ENCODE measurements at regions not wholly inside any gene's neighbourhood (a gene's known extent, or its start where the extent isn't known, plus 50 kb on each side); places are given as distances from the start of the nearest gene placed in this dataset.
"Not testable (repeated sequence)": the region's sequence is repeated elsewhere in the genome, so short reads cannot be mapped to it uniquely, and the experiment has no call there.

- H3K4me1 ChIP-seq (ENCODE audit: insufficient read depth, insufficient read length): no peaks in the 10 kb centered on the region
- no peaks in the 10 kb centered on the region for H3K27me3 ChIP-seq (ENCODE audit: insufficient read depth, insufficient read length)
- no peak overlapping the region for H3K9ac ChIP-seq (ENCODE audit: insufficient read length, low read depth)
- H3K9me3 ChIP-seq (ENCODE audit: insufficient read depth, low read length): no peaks in the 10 kb centered on the region
- TF ChIP-seq YY1 (IDR thresholded peaks at IDR 0.05; ENCODE audit: insufficient read depth, insufficient read length): no peak
- no peak for TF ChIP-seq ZNF274 (IDR thresholded peaks at IDR 0.05; ENCODE audit: low read depth, low read length)
- TF ChIP-seq SUZ12 (IDR thresholded peaks at IDR 0.05; ENCODE audit: extremely low read depth, insufficient read depth, insufficient read length): no peak
- peaks cover 39% of the 10 kb centered on the region for H3K36me3 ChIP-seq (ENCODE audit: insufficient read depth, insufficient read length, low read length)
- no peak for DNase-seq (ENCODE audit: low read depth, low spot score)
- no peak overlapping the region for H3K4me3 ChIP-seq (ENCODE audit: insufficient read length, low read depth)
These were observed 50.5 kb upstream of the CD99 start for GRCh38 chrX:2640436-2641150.

GRCh38 chrX:2638279-2638678 lies 52.8 kb upstream of the CD99 start:
- Histone ChIP-seq H3K9me3 (ENCODE audit: insufficient read depth, low read length) (no peaks in the 10 kb centered on the region), H3K9ac (ENCODE audit: insufficient read length, low read depth) (no peak overlapping the region), H3K4me1 (ENCODE audit: insufficient read depth, insufficient read length) (no peaks in the 10 kb centered on the region), H3K4me3 (ENCODE audit: insufficient read length, low read depth) (no peak overlapping the region), H3K27me3 (ENCODE audit: insufficient read depth, insufficient read length) (no peaks in the 10 kb centered on the region), H3K36me3 (ENCODE audit: insufficient read depth, insufficient read length, low read length) (peaks cover 48% of the 10 kb centered on the region)
- DNase-seq (ENCODE audit: low read depth, low spot score): no peak
- TF ChIP-seq SUZ12 (IDR thresholded peaks at IDR 0.05; ENCODE audit: extremely low read depth, insufficient read depth, insufficient read length) (no peak), YY1 (IDR thresholded peaks at IDR 0.05; ENCODE audit: insufficient read depth, insufficient read length) (no peak), ZNF274 (IDR thresholded peaks at IDR 0.05; ENCODE audit: low read depth, low read length) (no peak)

GRCh38 chrX:2635342-2635741 lies 55.8 kb upstream of the CD99 start:
- Histone ChIP-seq H3K4me1 (ENCODE audit: insufficient read depth, insufficient read length) (no peaks in the 10 kb centered on the region), H3K4me3 (ENCODE audit: insufficient read length, low read depth) (no peak overlapping the region), H3K9me3 (ENCODE audit: insufficient read depth, low read length) (peaks cover 2% of the 10 kb centered on the region; the same call in 1 of the 2 replicates), H3K36me3 (ENCODE audit: insufficient read depth, insufficient read length, low read length) (peaks cover 48% of the 10 kb centered on the region), H3K9ac (ENCODE audit: insufficient read length, low read depth) (no peak overlapping the region), H3K27me3 (ENCODE audit: insufficient read depth, insufficient read length) (no peaks in the 10 kb centered on the region)
- TF ChIP-seq YY1 (IDR thresholded peaks at IDR 0.05; ENCODE audit: insufficient read depth, insufficient read length): no peak
- no peak for TF ChIP-seq SUZ12 (IDR thresholded peaks at IDR 0.05; ENCODE audit: extremely low read depth, insufficient read depth, insufficient read length)
- TF ChIP-seq ZNF274 (IDR thresholded peaks at IDR 0.05; ENCODE audit: low read depth, low read length): no peak
- no peak for DNase-seq (ENCODE audit: low read depth, low spot score)

- Histone ChIP-seq H3K27me3 (ENCODE audit: insufficient read depth, insufficient read length) (no peaks in the 10 kb centered on the region), H3K4me3 (ENCODE audit: insufficient read length, low read depth) (no peak overlapping the region), H3K9ac (ENCODE audit: insufficient read length, low read depth) (no peak overlapping the region), H3K36me3 (ENCODE audit: insufficient read depth, insufficient read length, low read length) (peaks cover 49% of the 10 kb centered on the region), H3K9me3 (ENCODE audit: insufficient read depth, low read length) (peaks cover 21% of the 10 kb centered on the region), H3K4me1 (ENCODE audit: insufficient read depth, insufficient read length) (no peaks in the 10 kb centered on the region)
- no peak for DNase-seq (ENCODE audit: low read depth, low spot score)
- TF ChIP-seq SUZ12 (IDR thresholded peaks at IDR 0.05; ENCODE audit: extremely low read depth, insufficient read depth, insufficient read length) (no peak), ZNF274 (IDR thresholded peaks at IDR 0.05; ENCODE audit: low read depth, low read length) (no peak), YY1 (IDR thresholded peaks at IDR 0.05; ENCODE audit: insufficient read depth, insufficient read length) (no peak)
These were observed 58.3 kb upstream of the CD99 start for GRCh38 chrX:2632533-2633504.

- no peak overlapping the region for H3K4me3 ChIP-seq (ENCODE audit: insufficient read length, low read depth)
- H3K9ac ChIP-seq (ENCODE audit: insufficient read length, low read depth): no peak overlapping the region
- no peaks in the 10 kb centered on the region for H3K27me3 ChIP-seq (ENCODE audit: insufficient read depth, insufficient read length)
- no peaks in the 10 kb centered on the region for H3K4me1 ChIP-seq (ENCODE audit: insufficient read depth, insufficient read length)
- peaks cover 55% of the 10 kb centered on the region for H3K36me3 ChIP-seq (ENCODE audit: insufficient read depth, insufficient read length, low read length)
- DNase-seq (ENCODE audit: low read depth, low spot score): no peak
- TF ChIP-seq SUZ12 (IDR thresholded peaks at IDR 0.05; ENCODE audit: extremely low read depth, insufficient read depth, insufficient read length) (no peak), YY1 (IDR thresholded peaks at IDR 0.05; ENCODE audit: insufficient read depth, insufficient read length) (no peak), ZNF274 (IDR thresholded peaks at IDR 0.05; ENCODE audit: low read depth, low read length) (no peak)
- H3K9me3 ChIP-seq (ENCODE audit: insufficient read depth, low read length): peaks cover 22% of the 10 kb centered on the region
These were observed 59.2 kb upstream of the CD99 start for GRCh38 chrX:2631743-2632532.

GRCh38 chrX:2630935-2631742 lies 60.0 kb upstream of the CD99 start:
- not testable (repeated sequence) for H3K9ac ChIP-seq (ENCODE audit: insufficient read length, low read depth); H3K27me3 ChIP-seq (ENCODE audit: insufficient read depth, insufficient read length); H3K4me1 ChIP-seq (ENCODE audit: insufficient read depth, insufficient read length); H3K4me3 ChIP-seq (ENCODE audit: insufficient read length, low read depth); DNase-seq (ENCODE audit: low read depth, low spot score)
- peaks cover 63% of the 10 kb centered on the region for H3K36me3 ChIP-seq (ENCODE audit: insufficient read depth, insufficient read length, low read length)
- H3K9me3 ChIP-seq (ENCODE audit: insufficient read depth, low read length): peaks cover 28% of the 10 kb centered on the region

GRCh38 chrX:2630008-2630934 lies 60.8 kb upstream of the CD99 start:
- Histone ChIP-seq H3K9me3 (ENCODE audit: insufficient read depth, low read length) (peaks cover 28% of the 10 kb centered on the region), H3K36me3 (ENCODE audit: insufficient read depth, insufficient read length, low read length) (peaks cover 68% of the 10 kb centered on the region)
- not testable (repeated sequence) for H3K4me3 ChIP-seq (ENCODE audit: insufficient read length, low read depth); H3K27me3 ChIP-seq (ENCODE audit: insufficient read depth, insufficient read length); H3K9ac ChIP-seq (ENCODE audit: insufficient read length, low read depth); H3K4me1 ChIP-seq (ENCODE audit: insufficient read depth, insufficient read length); DNase-seq (ENCODE audit: low read depth, low spot score)
